NCI-H2107 treated with DMSO at 0.1 percent for 48 hours (cell line): ENCODE measurements at regions not wholly inside any gene's neighbourhood (a gene's known extent, or its start where the extent isn't known, plus 50 kb on each side); places are given as distances from the start of the nearest gene placed in this dataset.
"Not testable (repeated sequence)": the region's sequence is repeated elsewhere in the genome, so short reads cannot be mapped to it uniquely, and the experiment has no call there.

ENCODE experiments used
- DNase-seq: peaks from one replicate; lab custom pipeline; 2025; ENCODE audit not compliant: unreplicated experiment; lab: John Stamatoyannopoulos, UW

GRCh38 chr7:14973712-14974428 lies 71.3 kb upstream of the DGKB start:
- no peak for DNase-seq

DNA sequence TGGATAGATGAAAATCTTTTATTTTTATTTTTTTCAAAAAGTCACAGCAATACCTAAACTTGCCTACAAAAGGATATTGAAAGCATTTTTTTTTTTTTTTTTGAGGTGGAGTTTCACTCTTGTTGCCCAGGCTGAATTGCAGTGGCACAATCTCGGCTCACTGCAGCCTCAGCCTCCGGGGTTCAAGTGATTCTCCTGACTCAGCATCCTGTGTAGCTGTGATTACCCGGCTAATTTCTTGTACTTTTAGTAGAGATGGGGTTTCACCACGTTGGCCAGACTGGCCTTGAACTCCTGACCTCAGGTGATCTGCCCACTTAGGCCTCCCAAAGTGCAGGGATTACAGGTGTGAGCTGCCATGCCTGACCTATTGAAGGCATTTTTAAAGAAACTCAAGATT lies 69.1 kb upstream of the DGKB start:
- DNase-seq, result not testable (repeated sequence)

DNA sequence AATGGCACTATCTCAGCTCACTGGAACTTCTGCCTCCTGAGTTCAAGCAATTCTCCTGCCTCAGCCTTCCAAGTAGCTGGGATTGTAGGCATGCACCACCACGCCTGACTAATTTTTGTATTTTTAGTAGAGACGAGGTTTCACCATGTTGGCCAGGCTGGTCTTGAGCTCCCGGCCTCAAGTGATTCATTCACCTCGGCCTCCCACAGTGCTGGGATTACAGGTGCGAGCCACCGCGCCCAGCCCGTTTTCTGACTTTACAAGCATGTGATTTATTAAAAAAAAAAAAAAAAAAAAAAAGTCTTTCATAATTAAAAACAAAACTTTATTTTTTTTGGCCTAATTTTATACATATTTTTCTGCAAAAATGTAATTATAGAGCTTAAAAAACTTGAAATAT lies 64.8 kb upstream of the DGKB start:
- DNase-seq, result not testable (repeated sequence)

- no peak for DNase-seq
Observed at GRCh38 chr7:14962778-14963177, 60.2 kb upstream of the DGKB start.

DNA sequence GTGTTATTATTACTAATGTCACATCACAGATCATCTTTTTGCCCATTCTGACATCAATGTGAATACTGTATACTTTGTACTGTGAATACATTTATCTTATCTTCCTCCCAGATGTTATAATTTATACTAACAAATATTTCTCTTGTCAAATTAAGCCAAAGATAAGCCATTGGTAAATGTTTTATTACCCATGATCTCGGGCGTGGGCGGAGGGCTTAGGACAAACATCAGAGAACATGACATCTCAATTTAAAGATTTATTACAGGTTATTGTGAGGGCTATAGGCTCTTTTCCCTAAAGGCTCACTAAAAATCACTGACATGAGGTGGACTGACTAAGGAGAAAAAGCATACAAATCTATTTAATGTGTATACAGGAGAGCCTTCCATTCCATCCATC lies 58.2 kb upstream of the DGKB start:
- DNase-seq, result no peak

DNA sequence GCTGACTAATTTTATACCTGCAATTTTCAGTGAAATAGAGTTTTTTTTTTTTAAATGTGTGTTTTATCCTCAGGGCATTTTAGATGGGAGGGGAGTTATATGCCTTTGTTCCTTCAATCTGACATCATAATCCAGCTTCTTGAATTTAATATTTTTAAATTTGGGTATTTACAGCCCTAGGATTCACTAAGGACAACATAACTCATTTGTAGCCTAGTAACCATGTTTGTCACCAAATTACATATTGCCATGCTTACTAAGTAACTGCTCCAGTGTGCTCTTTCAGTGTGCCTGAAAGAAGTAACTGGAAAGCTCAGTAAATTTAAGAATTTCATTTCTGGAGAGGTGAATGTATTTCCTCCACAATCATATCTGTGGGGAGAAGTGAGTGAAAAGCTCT lies 56.8 kb upstream of the DGKB start:
- DNase-seq, result no peak

DNA sequence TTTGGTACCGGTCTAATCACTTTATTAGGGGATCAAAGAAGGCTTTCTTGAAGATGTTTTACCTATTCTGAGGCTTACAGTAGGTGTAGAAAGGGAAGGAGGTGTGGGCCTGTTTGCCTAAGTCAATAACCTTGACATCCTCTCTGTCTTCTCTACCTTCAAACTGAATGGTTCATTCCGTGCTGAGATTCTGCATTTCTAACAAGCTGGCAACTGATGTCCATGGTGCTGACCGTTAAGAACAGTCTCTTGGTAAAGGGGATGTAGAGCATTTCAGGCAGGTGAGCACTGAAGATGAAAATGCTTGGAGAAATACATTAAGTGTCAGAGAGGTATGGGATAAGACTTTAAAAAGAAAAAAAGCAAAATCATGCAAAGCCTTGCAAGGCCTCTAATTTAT lies 51.5 kb upstream of the DGKB start:
- DNase-seq, result no peak
